ENCODE measurements at regions not wholly inside any gene's neighbourhood (a gene's known extent, or its start where the extent isn't known, plus 50 kb on each side); places are given as distances from the start of the nearest gene placed in this dataset.

DNA sequence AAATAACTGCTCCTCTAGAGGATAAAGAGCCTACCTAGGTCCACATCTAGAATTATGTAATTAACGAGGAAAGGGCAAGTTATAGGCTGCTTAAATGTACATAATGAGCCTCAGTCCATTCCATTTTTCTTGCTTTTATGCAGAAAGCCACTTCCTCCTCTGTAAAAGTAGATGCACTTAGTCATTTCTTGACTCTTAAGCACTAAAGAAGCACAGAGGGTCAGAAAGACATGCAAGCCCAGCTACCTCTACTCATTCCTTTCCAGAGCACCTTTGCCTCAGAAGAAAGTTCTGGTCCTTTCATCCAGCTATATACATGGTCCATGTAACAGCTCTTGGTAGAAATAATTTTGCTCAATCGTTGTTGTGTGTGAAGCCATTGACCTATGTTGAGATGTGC, 308.0 kb upstream of the NREP start:
- H3K9me3 ChIP-seq = no peaks in the 10 kb centered on the region
- H3K27ac ChIP-seq = no peak overlapping the region
- in situ Hi-C loops (cut with MboI; ENCODE audit: low pct_ligation_motif_present in 1 of 4, low pct_unique_long_range_greater_than_20kb in 1 of 4, low sequenced_read_pairs in 3 of 4) = no loop called here
- no peaks in the 10 kb centered on the region for H3K4me1 ChIP-seq
- H3K36me3 ChIP-seq = no peaks in the 10 kb centered on the region
- intact Hi-C loops (cut with DNase I; ENCODE audit: low total_unique reads) = no loop called here
- WGBS, 2 donors (ENCODE audit: low coverage in 1 of 2) = 61 to 75% methylated on average over 1 to 2 of the region's 2 CpGs
- no peak for DNase-seq
- H3K27me3 ChIP-seq = no peaks in the 10 kb centered on the region
- no peak overlapping the region for H3K4me3 ChIP-seq
- TF ChIP-seq POLR2AphosphoS5 (IDR thresholded peaks at IDR 0.05) = no peak
- TF ChIP-seq EP300 (IDR thresholded peaks at IDR 0.05; ENCODE audit: low read depth) = no peak
- no peak for TF ChIP-seq POLR2A (IDR thresholded peaks at IDR 0.05)
- TF ChIP-seq, protein P1, sequence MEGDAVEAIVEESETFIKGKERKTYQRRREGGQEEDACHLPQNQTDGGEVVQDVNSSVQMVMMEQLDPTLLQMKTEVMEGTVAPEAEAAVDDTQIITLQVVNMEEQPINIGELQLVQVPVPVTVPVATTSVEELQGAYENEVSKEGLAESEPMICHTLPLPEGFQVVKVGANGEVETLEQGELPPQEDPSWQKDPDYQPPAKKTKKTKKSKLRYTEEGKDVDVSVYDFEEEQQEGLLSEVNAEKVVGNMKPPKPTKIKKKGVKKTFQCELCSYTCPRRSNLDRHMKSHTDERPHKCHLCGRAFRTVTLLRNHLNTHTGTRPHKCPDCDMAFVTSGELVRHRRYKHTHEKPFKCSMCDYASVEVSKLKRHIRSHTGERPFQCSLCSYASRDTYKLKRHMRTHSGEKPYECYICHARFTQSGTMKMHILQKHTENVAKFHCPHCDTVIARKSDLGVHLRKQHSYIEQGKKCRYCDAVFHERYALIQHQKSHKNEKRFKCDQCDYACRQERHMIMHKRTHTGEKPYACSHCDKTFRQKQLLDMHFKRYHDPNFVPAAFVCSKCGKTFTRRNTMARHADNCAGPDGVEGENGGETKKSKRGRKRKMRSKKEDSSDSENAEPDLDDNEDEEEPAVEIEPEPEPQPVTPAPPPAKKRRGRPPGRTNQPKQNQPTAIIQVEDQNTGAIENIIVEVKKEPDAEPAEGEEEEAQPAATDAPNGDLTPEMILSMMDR (IDR thresholded peaks at IDR 0.05) = no peak

DNA sequence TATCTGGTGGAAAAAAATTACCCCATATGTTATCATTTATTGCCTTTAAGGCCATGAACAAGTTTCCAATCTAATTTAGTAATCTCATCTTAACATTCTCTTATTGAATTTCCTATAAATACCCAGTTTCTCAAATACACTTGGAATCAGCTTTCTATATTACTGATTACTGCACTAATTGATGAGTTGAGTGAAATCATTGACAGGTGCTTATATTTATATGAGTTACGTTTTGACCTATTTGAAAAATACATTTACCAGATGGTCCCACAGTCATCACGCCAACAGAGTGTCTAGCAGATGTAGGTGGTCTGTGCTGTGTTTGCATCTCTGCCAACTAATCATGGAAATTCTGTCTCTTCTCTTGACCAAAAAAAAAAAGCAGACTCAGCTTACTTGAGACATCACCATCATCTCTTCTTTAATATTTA, 307.3 kb upstream of the NREP start:
- no peak for DNase-seq
- H3K9me3 ChIP-seq = no peaks in the 10 kb centered on the region
- 50 to 87% methylated on average over 2 of the region's 2 CpGs for WGBS, 2 donors (ENCODE audit: low coverage in 1 of 2)
- no peaks in the 10 kb centered on the region for H3K36me3 ChIP-seq
- no peak overlapping the region for H3K27ac ChIP-seq
- H3K4me1 ChIP-seq = no peaks in the 10 kb centered on the region
- no peak for TF ChIP-seq POLR2A (IDR thresholded peaks at IDR 0.05)
- TF ChIP-seq, protein P1 (IDR thresholded peaks at IDR 0.05) = no peak
- no peak for TF ChIP-seq EP300 (IDR thresholded peaks at IDR 0.05; ENCODE audit: low read depth)
- no peak for TF ChIP-seq POLR2AphosphoS5 (IDR thresholded peaks at IDR 0.05)
- H3K27me3 ChIP-seq = no peaks in the 10 kb centered on the region
- H3K4me3 ChIP-seq = no peak overlapping the region
- intact Hi-C loops (cut with DNase I; ENCODE audit: low total_unique reads) = no loop called here
- in situ Hi-C loops (cut with MboI; ENCODE audit: low pct_ligation_motif_present in 1 of 4, low pct_unique_long_range_greater_than_20kb in 1 of 4, low sequenced_read_pairs in 3 of 4) = no loop called here

DNA sequence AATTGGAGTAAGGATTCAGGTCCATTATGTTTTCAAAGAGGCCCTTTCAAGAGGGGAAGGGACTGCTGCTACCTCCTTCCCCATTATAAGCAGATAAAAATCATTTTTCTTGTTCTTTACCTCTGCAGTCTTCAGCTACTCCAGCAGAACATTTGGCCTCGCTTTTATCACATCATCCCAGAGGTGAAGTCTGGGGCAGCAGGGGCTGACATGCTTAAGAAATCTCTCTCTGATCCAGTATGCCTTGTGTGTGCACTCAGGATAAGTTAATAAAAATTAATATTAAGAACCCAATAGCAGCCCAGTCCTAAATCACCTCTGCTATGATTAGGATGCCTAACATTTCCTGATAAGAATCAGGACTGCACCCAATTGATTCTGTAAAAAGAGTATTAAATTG, 306.9 kb upstream of the NREP start:
- 63 to 89% methylated on average over 1 of the region's 1 CpG for WGBS, 2 donors (ENCODE audit: low coverage in 1 of 2)
- no peaks in the 10 kb centered on the region for H3K4me1 ChIP-seq
- no peak overlapping the region for H3K27ac ChIP-seq
- in situ Hi-C loops (cut with MboI; ENCODE audit: low pct_ligation_motif_present in 1 of 4, low pct_unique_long_range_greater_than_20kb in 1 of 4, low sequenced_read_pairs in 3 of 4) (no loop called here), intact Hi-C loops (cut with DNase I; ENCODE audit: low total_unique reads) (no loop called here)
- no peak overlapping the region for H3K4me3 ChIP-seq
- TF ChIP-seq EP300 (IDR thresholded peaks at IDR 0.05; ENCODE audit: low read depth) = no peak
- TF ChIP-seq POLR2A (IDR thresholded peaks at IDR 0.05) = no peak
- no peak for TF ChIP-seq POLR2AphosphoS5 (IDR thresholded peaks at IDR 0.05)
- TF ChIP-seq, protein P1 (IDR thresholded peaks at IDR 0.05) = no peak
- H3K36me3 ChIP-seq = no peaks in the 10 kb centered on the region
- DNase-seq = no peak
- no peaks in the 10 kb centered on the region for H3K27me3 ChIP-seq
- H3K9me3 ChIP-seq = no peaks in the 10 kb centered on the region

DNA sequence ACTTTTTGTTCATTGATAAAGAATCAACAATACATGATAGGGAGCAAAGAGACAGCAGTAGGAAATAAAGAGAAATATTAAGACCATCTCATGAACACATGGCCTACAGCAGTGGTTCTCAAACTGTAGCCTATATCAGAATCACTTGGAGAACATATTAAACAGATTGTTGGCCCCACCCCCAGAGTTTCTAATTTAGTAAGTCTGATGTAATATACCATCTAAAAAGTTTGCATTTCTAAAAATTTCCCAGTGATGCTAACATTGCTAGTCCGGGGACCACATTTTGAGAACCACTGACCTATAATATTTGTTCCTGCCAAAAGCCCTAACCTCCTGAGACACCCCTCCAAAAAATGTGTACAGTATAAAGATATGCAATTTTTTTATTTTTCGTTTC, 306.2 kb upstream of the NREP start:
- no peaks in the 10 kb centered on the region for H3K4me1 ChIP-seq
- in situ Hi-C loops (cut with MboI; ENCODE audit: low pct_ligation_motif_present in 1 of 4, low pct_unique_long_range_greater_than_20kb in 1 of 4, low sequenced_read_pairs in 3 of 4) = no loop called here
- DNase-seq = no peak
- no peak overlapping the region for H3K27ac ChIP-seq
- H3K9me3 ChIP-seq = no peaks in the 10 kb centered on the region
- 73% methylated on average over 2 of the region's 2 CpGs for WGBS, 2 donors (ENCODE audit: low coverage in 1 of 2)
- intact Hi-C loops (cut with DNase I; ENCODE audit: low total_unique reads) = no loop called here
- TF ChIP-seq POLR2AphosphoS5 (IDR thresholded peaks at IDR 0.05) (no peak), POLR2A (IDR thresholded peaks at IDR 0.05) (no peak), EP300 (IDR thresholded peaks at IDR 0.05; ENCODE audit: low read depth) (no peak)
- TF ChIP-seq, protein P1 (IDR thresholded peaks at IDR 0.05) = no peak
- H3K4me3 ChIP-seq = no peak overlapping the region
- no peaks in the 10 kb centered on the region for H3K36me3 ChIP-seq
- H3K27me3 ChIP-seq = no peaks in the 10 kb centered on the region
